ENCODE measurements at regions not wholly inside any gene's neighbourhood (a gene's known extent, or its start where the extent isn't known, plus 50 kb on each side); places are given as distances from the start of the nearest gene placed in this dataset.

- TF ChIP-seq, protein P1, sequence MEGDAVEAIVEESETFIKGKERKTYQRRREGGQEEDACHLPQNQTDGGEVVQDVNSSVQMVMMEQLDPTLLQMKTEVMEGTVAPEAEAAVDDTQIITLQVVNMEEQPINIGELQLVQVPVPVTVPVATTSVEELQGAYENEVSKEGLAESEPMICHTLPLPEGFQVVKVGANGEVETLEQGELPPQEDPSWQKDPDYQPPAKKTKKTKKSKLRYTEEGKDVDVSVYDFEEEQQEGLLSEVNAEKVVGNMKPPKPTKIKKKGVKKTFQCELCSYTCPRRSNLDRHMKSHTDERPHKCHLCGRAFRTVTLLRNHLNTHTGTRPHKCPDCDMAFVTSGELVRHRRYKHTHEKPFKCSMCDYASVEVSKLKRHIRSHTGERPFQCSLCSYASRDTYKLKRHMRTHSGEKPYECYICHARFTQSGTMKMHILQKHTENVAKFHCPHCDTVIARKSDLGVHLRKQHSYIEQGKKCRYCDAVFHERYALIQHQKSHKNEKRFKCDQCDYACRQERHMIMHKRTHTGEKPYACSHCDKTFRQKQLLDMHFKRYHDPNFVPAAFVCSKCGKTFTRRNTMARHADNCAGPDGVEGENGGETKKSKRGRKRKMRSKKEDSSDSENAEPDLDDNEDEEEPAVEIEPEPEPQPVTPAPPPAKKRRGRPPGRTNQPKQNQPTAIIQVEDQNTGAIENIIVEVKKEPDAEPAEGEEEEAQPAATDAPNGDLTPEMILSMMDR (IDR thresholded peaks at IDR 0.05) = no peak
- no peak for TF ChIP-seq POLR2A (IDR thresholded peaks at IDR 0.05)
Observed at GRCh38 chr3:5473471-5473870, 286.0 kb downstream of the EDEM1 start.
